Parathyroid adenoma (tissue), 2 donors: ENCODE measurements at regions not wholly inside any gene's neighbourhood (a gene's known extent, or its start where the extent isn't known, plus 50 kb on each side); places are given as distances from the start of the nearest gene placed in this dataset.

Experiments used
- H2AFZ ChIP-seq: fragments of 300-600 bp; sonication (generic); one replicate; pipeline ENCODE4 v1.7.0; 2017; ENCODE audit warnings: antibody characterized with exemption, mild to moderate bottlenecking
- H3K27ac ChIP-seq: fragments of 300-600 bp; sonication (generic); one replicate; pipeline ENCODE4 v1.7.0; 2017
- H3K27me3 ChIP-seq: fragments of 300-600 bp; sonication (generic); one replicate; pipeline ENCODE4 v1.7.0; 2017; ENCODE audit warnings: low read length; ENCODE audit not compliant: control insufficient read depth, insufficient read depth
- H3K36me3 ChIP-seq: fragments of 300-600 bp; sonication (generic); one replicate; pipeline ENCODE4 v1.7.0; 2017; ENCODE audit warnings: low read length; ENCODE audit not compliant: control insufficient read depth, insufficient read depth
- H3K4me1 ChIP-seq: fragments of 300-600 bp; sonication (generic); one replicate; pipeline ENCODE4 v1.7.0; 2017; ENCODE audit warnings: control low read depth
- H3K4me2 ChIP-seq: fragments of 300-600 bp; sonication (generic); one replicate; pipeline ENCODE4 v1.7.0; 2017; ENCODE audit warnings: low read length
- H3K4me3 ChIP-seq: fragments of 300-600 bp; sonication (generic); one replicate; pipeline ENCODE4 v1.7.0; 2017; ENCODE audit warnings: low read depth, low read length
- H3K79me2 ChIP-seq: fragments of 300-600 bp; sonication (generic); one replicate; pipeline ENCODE4 v1.7.0; 2017; ENCODE audit warnings: control low read depth
- H3K9ac ChIP-seq: fragments of 300-600 bp; sonication (generic); one replicate; pipeline ENCODE4 v1.7.0; 2017; ENCODE audit warnings: mild to moderate bottlenecking
- H3K9me3 ChIP-seq: fragments of 300-600 bp; sonication (generic); one replicate; pipeline ENCODE4 v1.7.0; 2017; ENCODE audit warnings: low read length; ENCODE audit not compliant: control insufficient read depth
- CTCF ChIP-seq: fragments of 300-600 bp; sonication (generic); IDR thresholded peaks from one replicate; pipeline ENCODE4 v1.7.0; 2017; ENCODE audit warnings: antibody characterized with exemption, mild to moderate bottlenecking
- donor health status: primary hyperparathyroidism.

DNA sequence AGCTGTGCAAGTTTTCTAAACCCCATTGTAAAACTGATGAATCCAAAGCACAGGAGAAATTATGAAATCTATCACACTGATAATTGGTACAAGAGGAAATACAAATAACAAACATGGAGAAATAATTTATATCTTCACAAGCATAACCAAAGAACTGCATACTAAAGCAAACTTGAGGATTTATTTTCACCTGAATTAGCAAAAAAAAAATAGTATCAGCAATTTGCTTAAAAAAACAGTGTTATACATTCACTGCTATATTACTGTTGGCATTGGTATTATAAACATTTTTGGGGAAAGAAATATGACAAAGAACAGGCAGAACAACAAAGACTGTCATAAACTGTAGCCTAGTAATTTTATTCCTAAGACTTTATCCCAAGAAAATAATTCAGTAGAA lies 230.8 kb upstream of the NRP1 start:
- no peak overlapping the region for H2AFZ ChIP-seq
- H3K4me2 ChIP-seq = no peak overlapping the region
- no peaks in the 10 kb centered on the region for H3K27me3 ChIP-seq
- no peaks in the 10 kb centered on the region for H3K79me2 ChIP-seq
- H3K9ac ChIP-seq = no peak overlapping the region
- no peak overlapping the region for H3K4me3 ChIP-seq
- TF ChIP-seq CTCF = no peak
- no peak overlapping the region for H3K27ac ChIP-seq
- no peaks in the 10 kb centered on the region for H3K4me1 ChIP-seq
- H3K9me3 ChIP-seq = no peaks in the 10 kb centered on the region
- no peaks in the 10 kb centered on the region for H3K36me3 ChIP-seq

DNA sequence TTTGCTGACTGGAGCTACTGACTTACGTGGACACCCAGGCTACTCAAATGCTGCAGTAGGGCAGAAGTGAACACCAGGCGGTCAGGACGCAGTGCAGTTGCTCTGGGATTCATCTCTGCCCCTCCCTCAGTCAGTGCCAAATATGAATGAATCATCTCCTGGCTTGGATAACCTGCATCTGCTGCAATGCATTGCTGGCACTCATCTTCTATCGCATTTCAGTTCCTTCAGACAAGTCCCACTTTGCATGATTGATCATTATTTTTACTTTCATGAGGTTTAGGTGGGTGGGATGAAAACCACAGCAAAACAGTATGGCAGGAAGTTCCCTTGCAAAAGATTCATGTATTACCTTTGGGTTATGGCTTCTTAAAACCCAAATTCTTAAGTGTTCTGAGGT lies 224.6 kb upstream of the NRP1 start:
- TF ChIP-seq CTCF = no peak
- Histone ChIP-seq H3K36me3 (no peaks in the 10 kb centered on the region), H3K4me2 (no peak overlapping the region), H3K4me3 (no peak overlapping the region), H3K4me1 (no peaks in the 10 kb centered on the region), H2AFZ (no peak overlapping the region), H3K79me2 (no peaks in the 10 kb centered on the region), H3K27me3 (no peaks in the 10 kb centered on the region), H3K9me3 (no peaks in the 10 kb centered on the region), H3K9ac (no peak overlapping the region), H3K27ac (no peak overlapping the region)

DNA sequence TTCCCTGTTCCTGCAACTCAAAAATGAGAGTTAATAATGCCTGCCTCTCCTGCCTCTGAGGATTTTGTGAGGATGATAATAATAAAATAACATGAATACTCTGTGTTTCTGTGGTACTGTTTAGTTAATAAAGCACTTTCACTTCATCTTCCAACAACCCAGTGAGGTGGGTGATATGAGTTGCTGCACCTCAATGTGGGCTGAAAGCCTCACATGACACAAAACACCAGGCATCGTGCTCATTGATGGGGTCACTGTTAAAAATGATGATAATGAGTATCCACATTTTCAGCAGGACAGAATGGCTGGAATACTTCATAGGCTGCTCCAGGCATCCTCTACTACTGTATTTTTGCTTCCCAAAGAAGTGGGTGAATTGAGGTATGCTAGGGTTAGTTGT lies 222.8 kb upstream of the NRP1 start:
- Histone ChIP-seq H3K27me3 (no peaks in the 10 kb centered on the region), H3K79me2 (no peaks in the 10 kb centered on the region), H3K4me3 (no peak overlapping the region), H3K9ac (no peak overlapping the region), H3K27ac (no peak overlapping the region), H3K4me1 (no peaks in the 10 kb centered on the region), H3K4me2 (no peak overlapping the region), H2AFZ (no peak overlapping the region), H3K36me3 (no peaks in the 10 kb centered on the region), H3K9me3 (no peaks in the 10 kb centered on the region)
- TF ChIP-seq CTCF = no peak

DNA sequence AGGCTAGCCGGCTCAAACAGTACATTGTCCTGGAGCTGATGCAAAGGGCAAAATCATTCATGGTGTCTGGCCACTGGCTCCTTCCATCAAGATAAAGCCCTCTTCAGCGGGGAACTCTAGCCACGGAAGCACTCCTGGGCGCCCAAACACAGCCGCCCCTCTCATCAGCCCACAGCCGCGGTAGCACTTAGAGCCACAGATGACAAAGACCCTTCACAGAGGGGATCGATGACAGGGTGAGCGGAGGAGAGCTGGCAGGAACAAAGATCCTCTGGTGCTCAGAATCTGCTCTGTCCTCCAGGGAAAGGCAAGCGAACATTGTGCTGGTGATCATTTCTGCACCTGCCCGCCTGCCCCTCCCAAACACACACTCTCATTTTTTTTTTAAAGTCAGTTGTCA lies 222.2 kb upstream of the NRP1 start:
- Histone ChIP-seq H2AFZ (no peak overlapping the region), H3K4me2 (no peak overlapping the region), H3K27me3 (no peaks in the 10 kb centered on the region), H3K9me3 (no peaks in the 10 kb centered on the region), H3K4me1 (no peaks in the 10 kb centered on the region), H3K9ac (no peak overlapping the region), H3K27ac (no peak overlapping the region), H3K79me2 (no peaks in the 10 kb centered on the region), H3K4me3 (no peak overlapping the region), H3K36me3 (no peaks in the 10 kb centered on the region)
- no peak for TF ChIP-seq CTCF

DNA sequence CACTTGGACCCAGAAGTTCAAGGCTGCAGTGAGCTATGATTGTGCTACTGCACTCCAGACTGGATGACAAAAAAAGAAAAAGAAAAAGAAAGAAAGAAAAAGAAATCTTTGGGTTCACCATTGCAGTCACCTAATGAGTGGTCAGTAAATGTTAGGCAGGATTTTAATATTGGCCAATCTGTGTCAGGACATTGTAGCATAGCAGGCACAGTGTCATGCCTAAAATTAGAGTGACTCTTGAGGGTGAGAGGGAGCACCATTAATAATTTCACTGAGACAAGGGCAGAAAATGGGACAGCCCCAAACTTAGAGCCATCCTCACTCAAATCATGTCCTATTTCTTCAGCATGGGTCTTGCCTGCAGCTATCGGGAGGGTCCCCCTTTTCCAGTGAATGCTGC lies 221.6 kb upstream of the NRP1 start:
- no peak overlapping the region for H2AFZ ChIP-seq
- H3K4me3 ChIP-seq = no peak overlapping the region
- no peaks in the 10 kb centered on the region for H3K27me3 ChIP-seq
- TF ChIP-seq CTCF = no peak
- no peak overlapping the region for H3K4me2 ChIP-seq
- H3K79me2 ChIP-seq = no peaks in the 10 kb centered on the region
- H3K27ac ChIP-seq = no peak overlapping the region
- H3K9me3 ChIP-seq = no peaks in the 10 kb centered on the region
- H3K36me3 ChIP-seq = no peaks in the 10 kb centered on the region
- H3K4me1 ChIP-seq = no peaks in the 10 kb centered on the region
- no peak overlapping the region for H3K9ac ChIP-seq
